HG02884 (cell line): ENCODE measurements at regions not wholly inside any gene's neighbourhood (a gene's known extent, or its start where the extent isn't known, plus 50 kb on each side); places are given as distances from the start of the nearest gene placed in this dataset.

Experiments
- ATAC-seq: cut with Tn5 transposase; IDR thresholded peaks from one replicate; pipeline ENCODE4 v1.9.1; 2021; ENCODE audit warnings: mild to moderate bottlenecking, moderate library complexity; ENCODE audit not compliant: unreplicated experiment

DNA sequence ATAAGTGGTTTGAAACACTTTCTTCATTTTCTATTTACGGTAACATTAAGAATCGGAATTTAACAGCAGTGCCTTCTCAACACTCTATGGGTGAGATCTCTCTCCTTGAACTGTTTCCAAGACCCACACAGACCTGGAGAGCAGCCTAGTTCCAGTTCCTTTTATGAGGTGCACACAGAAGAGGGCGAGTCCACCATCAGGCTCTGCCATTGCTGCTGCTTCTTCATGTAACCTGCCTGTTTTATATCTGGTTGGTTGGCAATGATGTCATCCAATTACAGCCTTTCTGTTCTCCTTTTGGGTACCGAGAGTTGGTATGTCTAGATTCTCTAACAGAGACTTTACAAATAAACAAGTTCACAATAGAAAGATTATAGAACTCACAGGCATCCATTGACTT, 225.7 kb downstream of the UTP18 start:
- ATAC-seq = no peak

- ATAC-seq = no peak
These were observed 226.7 kb downstream of the UTP18 start for GRCh38 chr17:51486885-51487520.

- ATAC-seq = no peak
These were observed 227.6 kb downstream of the UTP18 start for GRCh38 chr17:51487947-51488346.

DNA sequence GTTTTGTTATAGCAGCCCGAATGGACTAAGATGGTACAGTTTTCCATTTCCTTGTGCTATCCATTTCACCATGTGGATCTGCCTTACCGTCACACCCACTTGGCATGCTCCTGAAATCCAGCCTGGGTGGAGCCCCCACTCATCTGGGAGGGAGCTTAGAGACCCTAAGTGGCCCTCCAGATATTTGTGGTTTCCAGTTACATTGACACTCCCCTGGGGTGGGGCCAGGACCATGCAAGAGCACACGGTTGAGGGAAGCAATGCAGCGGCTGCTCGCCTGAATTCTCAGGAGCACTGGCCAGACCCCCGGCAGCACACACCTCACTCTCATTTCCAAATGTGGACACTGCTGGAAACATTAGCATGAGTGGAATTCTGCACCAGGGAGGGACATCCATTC, 231.1 kb downstream of the UTP18 start:
- no peak for ATAC-seq

- ATAC-seq = no peak
These were observed 232.9 kb downstream of the UTP18 start for GRCh38 chr17:51493206-51493605.

DNA sequence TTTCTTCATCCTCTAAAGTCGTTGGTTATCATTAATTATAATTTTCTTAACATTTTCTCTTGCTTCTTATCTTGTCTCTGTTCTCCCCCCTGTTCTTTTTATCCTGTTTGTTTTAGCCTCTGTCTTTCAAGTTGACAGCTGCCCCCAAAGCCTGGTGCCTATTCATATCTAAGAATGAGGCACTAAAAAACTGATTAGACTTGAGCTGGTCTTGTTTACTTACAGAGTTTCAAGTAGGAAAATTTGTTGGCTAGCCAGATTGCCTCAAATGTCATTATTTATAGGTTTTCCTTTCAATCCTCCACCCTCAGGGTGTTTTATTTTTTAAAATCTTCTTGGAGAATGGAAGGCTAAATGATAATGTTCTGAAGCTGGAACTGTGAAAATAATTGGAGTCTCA, 236.0 kb downstream of the UTP18 start:
- no peak for ATAC-seq

- ATAC-seq = no peak
These were observed 239.6 kb downstream of the UTP18 start for GRCh38 chr17:51499897-51500296.

- ATAC-seq = no peak
These were observed 240.1 kb downstream of the UTP18 start for GRCh38 chr17:51500454-51500853.

DNA sequence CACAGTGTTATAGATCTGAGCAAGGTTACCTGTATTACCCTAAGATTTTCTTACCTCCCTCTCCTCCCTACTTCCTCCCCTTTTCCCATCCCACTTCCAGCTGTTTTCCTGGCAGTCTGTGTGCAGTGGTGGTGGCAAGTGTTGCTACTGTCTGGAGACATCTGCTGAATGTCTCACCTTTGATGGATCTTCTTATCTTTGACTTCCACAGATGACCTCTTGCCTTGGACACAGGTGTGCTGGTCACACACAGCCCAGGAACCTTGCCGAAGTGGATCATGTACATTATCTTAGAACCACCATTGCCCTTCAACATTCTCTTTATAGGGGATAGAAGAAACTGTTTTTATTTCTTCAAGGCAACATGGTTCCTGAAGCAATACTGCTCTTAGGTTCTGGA, 245.1 kb downstream of the UTP18 start:
- no peak for ATAC-seq

GRCh38 chr17:51507444-51507843, 247.1 kb downstream of the UTP18 start:
- no peak for ATAC-seq

DNA sequence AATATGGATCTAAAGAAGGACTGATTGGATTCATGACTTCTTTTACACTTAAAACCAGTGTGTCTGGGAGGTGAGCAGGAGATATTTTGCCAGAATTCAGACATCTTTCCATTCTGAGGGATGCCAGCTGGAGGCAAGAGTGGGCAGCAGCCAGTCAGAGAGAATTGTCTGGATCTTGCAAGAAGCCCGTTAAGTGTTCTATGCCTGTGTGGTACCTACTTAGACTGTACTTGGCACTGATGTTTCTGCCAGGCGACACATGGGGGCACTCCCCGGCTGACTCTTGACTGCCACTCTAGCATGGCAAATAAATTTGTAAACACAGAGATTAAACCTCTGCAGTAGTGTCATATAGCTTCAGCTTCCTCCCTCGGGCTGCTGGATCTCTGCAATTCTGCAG, 247.7 kb downstream of the UTP18 start:
- no peak for ATAC-seq

GRCh38 chr17:51510940-51511339, 250.6 kb downstream of the UTP18 start:
- ATAC-seq = no peak

DNA sequence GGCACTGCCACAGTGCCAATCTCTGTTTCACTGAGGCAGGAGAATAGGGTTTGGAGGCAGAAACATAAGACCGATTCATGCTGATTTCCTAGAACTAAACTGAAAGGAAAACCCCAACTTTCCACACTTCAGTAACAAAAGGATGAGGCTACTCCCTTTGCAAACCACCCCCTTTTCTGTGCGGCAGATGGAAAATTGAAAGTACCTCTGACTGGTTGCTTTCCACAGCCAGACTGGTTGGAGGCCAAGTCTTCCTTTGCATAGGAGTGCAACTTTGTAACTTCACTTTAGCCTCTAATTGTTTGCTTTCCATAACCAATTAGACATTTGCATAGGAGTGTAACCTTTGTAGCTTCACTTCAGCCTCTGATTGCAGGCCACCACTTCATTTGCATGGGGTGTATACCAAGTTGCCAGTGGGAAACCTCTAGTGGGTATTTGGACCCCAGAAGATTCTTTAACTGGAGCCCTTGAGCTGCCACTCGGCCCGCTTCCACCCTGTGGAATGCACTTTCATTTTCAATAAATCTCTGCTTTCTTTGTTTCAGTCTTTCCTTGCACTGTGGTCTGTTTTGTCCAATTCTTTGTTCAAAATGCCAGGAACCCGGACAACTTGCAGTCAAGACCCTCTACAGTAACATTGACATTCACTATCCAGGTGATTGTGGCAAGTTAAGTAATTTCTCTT, 252.0 kb downstream of the UTP18 start:
- ATAC-seq = no peak

- no peak for ATAC-seq
These were observed 256.6 kb downstream of the UTP18 start for GRCh38 chr17:51516924-51517323.

- no peak for ATAC-seq
These were observed 264.2 kb downstream of the UTP18 start for GRCh38 chr17:51524524-51524923.

- ATAC-seq = no peak
These were observed 266.2 kb downstream of the UTP18 start for GRCh38 chr17:51526507-51526906.

DNA sequence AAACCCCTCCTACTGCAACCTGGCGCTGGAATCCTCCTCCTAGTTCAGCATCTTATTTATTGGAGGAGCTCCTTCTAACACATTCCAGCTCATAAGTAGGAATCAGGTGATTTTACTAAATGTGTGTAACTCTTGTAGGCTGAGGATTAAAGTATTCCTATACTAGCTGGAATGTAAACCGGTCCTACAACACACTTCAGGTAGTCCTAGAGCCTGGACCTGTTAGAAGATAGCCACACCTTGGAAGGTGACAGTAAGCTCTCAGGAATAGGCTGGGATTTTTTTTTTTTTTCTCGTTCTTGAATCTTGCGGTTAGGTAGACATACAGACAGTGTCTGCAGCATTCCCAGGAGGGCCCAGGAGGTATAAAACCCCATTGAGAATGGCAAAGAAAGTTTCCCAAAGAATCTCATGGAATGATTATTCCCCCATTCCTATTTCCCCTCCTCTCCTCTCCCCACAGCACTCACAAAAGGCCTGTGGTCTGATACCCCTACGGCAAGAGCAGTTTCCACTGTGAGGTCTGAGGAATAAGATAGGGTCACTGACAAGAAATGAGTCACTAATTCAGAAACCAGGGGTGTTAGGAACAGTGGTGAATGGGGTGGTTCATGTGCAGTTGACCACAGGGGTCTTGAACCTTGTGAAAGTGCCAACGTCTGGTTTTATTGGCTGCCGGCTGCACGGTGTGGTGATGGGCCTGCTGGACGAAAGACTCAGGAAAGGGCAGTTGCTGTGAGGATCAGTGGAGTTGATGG, 267.1 kb downstream of the UTP18 start:
- no peak for ATAC-seq

- no peak for ATAC-seq
These were observed 267.8 kb downstream of the UTP18 start for GRCh38 chr17:51528111-51528510.

GRCh38 chr17:51533219-51533618, 272.9 kb downstream of the UTP18 start:
- ATAC-seq = no peak

GRCh38 chr17:51533821-51534220, 273.5 kb downstream of the UTP18 start:
- ATAC-seq = no peak

GRCh38 chr17:51536627-51537026, 276.3 kb downstream of the UTP18 start:
- no peak for ATAC-seq

- no peak for ATAC-seq
These were observed 277.7 kb downstream of the UTP18 start for GRCh38 chr17:51537996-51538550.
